GM19328 (cell line): ENCODE measurements at regions not wholly inside any gene's neighbourhood (a gene's known extent, or its start where the extent isn't known, plus 50 kb on each side); places are given as distances from the start of the nearest gene placed in this dataset.
"Not testable (repeated sequence)": the region's sequence is repeated elsewhere in the genome, so short reads cannot be mapped to it uniquely, and the experiment has no call there.

Experiments used
- ATAC-seq: cut with Tn5 transposase; IDR thresholded peaks from one replicate; pipeline ENCODE4 v1.9.1; 2021; ENCODE audit warnings: mild to moderate bottlenecking, moderate library complexity; ENCODE audit not compliant: unreplicated experiment

DNA sequence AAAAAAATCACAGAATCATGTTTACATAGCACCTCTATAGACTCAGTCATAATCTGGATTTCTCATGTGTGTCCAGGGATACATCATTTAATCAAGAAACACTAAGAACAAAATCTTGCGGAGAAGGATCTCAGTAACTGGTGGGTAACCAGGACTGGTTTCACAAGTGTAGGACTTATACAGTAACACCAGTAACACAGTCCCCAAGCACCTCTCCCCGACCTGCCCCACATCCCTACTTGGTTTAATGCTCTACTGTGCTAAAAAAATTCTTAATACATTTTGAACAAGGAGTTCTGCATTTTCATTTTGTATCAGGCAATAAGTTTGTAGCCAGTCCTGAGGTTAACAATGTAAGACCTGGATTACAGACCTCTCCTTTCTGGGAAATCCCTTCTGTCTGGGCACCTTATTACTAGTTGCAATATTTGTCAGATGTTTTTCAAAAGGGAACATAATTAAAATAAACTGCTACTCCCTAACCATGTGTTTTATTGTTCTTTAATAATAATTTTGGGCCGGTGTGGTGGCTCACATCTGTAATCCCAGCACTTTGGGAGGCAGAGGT, 57.6 kb upstream of the BBX start:
- no peak for ATAC-seq

DNA sequence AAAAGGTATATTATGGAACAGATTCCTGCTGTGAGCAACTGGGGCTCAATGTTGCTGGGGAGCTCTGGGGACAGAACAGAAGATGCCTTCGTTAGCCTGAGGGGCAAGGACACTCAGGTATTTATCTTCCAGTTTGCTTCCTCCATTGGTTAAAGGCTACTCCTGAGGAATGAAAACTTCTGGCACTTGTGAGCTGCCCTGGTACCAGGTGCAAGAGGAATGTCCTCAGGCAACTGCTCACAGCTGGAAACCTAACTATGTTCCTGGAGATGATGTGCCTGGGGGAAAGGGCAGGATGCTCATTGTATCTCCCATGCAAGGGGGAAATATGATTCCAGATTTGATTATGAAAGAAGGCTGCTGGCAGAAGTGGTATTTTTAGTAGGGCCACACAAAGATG, 54.0 kb upstream of the BBX start:
- no peak for ATAC-seq

DNA sequence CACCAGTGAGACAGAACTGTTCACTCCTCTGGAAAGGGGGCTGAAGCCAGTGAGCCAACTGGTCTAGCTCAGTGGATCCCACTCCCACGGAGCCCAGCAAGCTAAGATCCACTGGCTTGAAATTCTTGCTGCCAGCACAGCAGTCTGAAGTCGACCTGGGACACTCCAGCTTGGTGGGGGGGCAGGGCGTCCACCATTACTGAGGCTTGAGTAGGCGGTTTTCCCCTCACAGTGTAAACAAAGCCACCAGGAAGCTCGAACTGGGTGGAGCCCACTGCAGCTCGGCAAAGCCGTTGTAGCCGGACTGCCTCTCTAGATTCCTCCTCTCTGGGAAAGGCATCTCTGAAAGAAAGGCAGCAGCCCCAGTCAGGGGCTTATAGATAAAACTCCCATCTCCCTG, 52.3 kb upstream of the BBX start:
- not testable (repeated sequence) for ATAC-seq
